CD14-positive monocyte (primary cell): ENCODE measurements at regions not wholly inside any gene's neighbourhood (a gene's known extent, or its start where the extent isn't known, plus 50 kb on each side); places are given as distances from the start of the nearest gene placed in this dataset.
"Not testable (repeated sequence)": the region's sequence is repeated elsewhere in the genome, so short reads cannot be mapped to it uniquely, and the experiment has no call there.

ENCODE experiments used
- DNase-seq, 3 donors: peaks; one replicate each; pipeline ENCODE4 v3.0.0-alpha.2; 2011 to 2022
- H2AFZ ChIP-seq: 2 replicates; pipeline ENCODE4 v1.6.0; 2012; ENCODE audit warnings: mild to moderate bottlenecking, low read depth, low read length, inconsistent platforms; ENCODE audit not compliant: insufficient read depth, poor library complexity, severe bottlenecking
- H3K27ac ChIP-seq, 2 donors: 1 replicate in 1 of 2; 2 replicates in 1 of 2; pipeline ENCODE4 v1.5.1; 2012 to 2013; ENCODE audit warnings: low read length in 2 of 2, control low read depth in 1 of 2, inconsistent platforms in 1 of 2, low read depth in 1 of 2, mild to moderate bottlenecking in 1 of 2
- H3K27me3 ChIP-seq, 2 donors: one replicate each; pipeline versions ENCODE4 v1.6.0 to v1.6.1; 2011 to 2013; ENCODE audit warnings: low read length in 2 of 2; ENCODE audit not compliant: control insufficient read depth in 2 of 2, insufficient read depth in 2 of 2
- H3K36me3 ChIP-seq, 2 donors: replicated peaks in 1 of 2; 1 replicate in 1 of 2; 2 replicates in 1 of 2; pipeline versions ENCODE4 v1.5.1 to v1.6.1; 2012 to 2013; ENCODE audit warnings: low read length in 2 of 2, control low read depth in 1 of 2, inconsistent platforms in 1 of 2, mild to moderate bottlenecking in 1 of 2; ENCODE audit not compliant: insufficient read depth in 2 of 2, control insufficient read depth in 1 of 2
- H3K4me1 ChIP-seq, 2 donors: 1 replicate in 1 of 2; 2 replicates in 1 of 2; pipeline versions ENCODE4 v1.5.1 to v1.6.1; 2012 to 2013; ENCODE audit warnings: low read length in 2 of 2, control low read depth in 1 of 2, inconsistent platforms in 1 of 2, mild to moderate bottlenecking in 1 of 2, moderate library complexity in 1 of 2; ENCODE audit not compliant: insufficient read depth in 2 of 2, control insufficient read depth in 1 of 2
- H3K4me2 ChIP-seq: replicated peaks from 2 replicates; pipeline ENCODE3; 2012; ENCODE audit warnings: low read length, moderate library complexity, mild to moderate bottlenecking; ENCODE audit not compliant: poor library complexity, severe bottlenecking; ENCODE audit errors: extremely low read depth
- H3K4me3 ChIP-seq, 3 experiments: fragments of 200-600 bp in 1 of 3; sonication (generic) in 1 of 3; replicated peaks in 1 of 3; 1 replicate in 2 of 3; 2 replicates in 1 of 3; pipeline ENCODE4 v1.5.1; 2011 to 2013; ENCODE audit warnings: low read length in 3 of 3, mild to moderate bottlenecking in 3 of 3, control low read depth in 2 of 3, low read depth in 2 of 3, inconsistent platforms in 1 of 3, moderate library complexity in 1 of 3
- H3K79me2 ChIP-seq: 2 replicates; pipeline ENCODE4 v1.6.0; 2012; ENCODE audit warnings: mild to moderate bottlenecking, control low read depth, inconsistent platforms, low read length, moderate library complexity; ENCODE audit not compliant: insufficient read depth
- H3K9ac ChIP-seq: 2 replicates; pipeline ENCODE4 v1.6.0; 2017; ENCODE audit warnings: low read length, mild to moderate bottlenecking; ENCODE audit not compliant: insufficient read depth, poor library complexity, severe bottlenecking
- H3K9me3 ChIP-seq, 2 donors: replicated peaks in 1 of 2; 1 replicate in 1 of 2; 2 replicates in 1 of 2; pipeline versions ENCODE4 v1.5.1 to v1.6.1; 2012 to 2013; ENCODE audit warnings: low read length in 2 of 2, control low read depth in 1 of 2; ENCODE audit not compliant: control insufficient read depth in 1 of 2, insufficient read depth in 1 of 2
- H4K20me1 ChIP-seq: 2 replicates; pipeline ENCODE4 v1.6.0; 2012; ENCODE audit warnings: mild to moderate bottlenecking, low read length, control low read depth, moderate library complexity; ENCODE audit not compliant: insufficient read depth
- H3K27ac Mint-ChIP-seq, 7 donors: one replicate each; pipeline ENCODE4 v1.8.0; 2020; ENCODE audit warnings: mild to moderate bottlenecking in 7 of 7, mixed read lengths in 7 of 7, moderate library complexity in 6 of 7, inconsistent platforms in 2 of 7
- H3K27me3 Mint-ChIP-seq, 3 donors: one replicate each; pipeline ENCODE4 v1.8.0; 2021 to 2022; ENCODE audit warnings: low read depth in 3 of 3, mild to moderate bottlenecking in 3 of 3, mixed read lengths in 3 of 3, moderate library complexity in 3 of 3, inconsistent platforms in 1 of 3
- H3K36me3 Mint-ChIP-seq, 2 donors: one replicate each; pipeline ENCODE4 v1.8.0; 2020; ENCODE audit warnings: mixed read lengths in 2 of 2, inconsistent platforms in 1 of 2, mild to moderate bottlenecking in 1 of 2
- H3K4me1 Mint-ChIP-seq: one replicate; pipeline ENCODE4 v1.8.0; 2020; ENCODE audit warnings: mild to moderate bottlenecking, mixed read lengths
- H3K4me3 Mint-ChIP-seq, 2 donors: one replicate each; pipeline ENCODE4 v1.8.0; 2020; ENCODE audit warnings: mild to moderate bottlenecking in 2 of 2, mixed read lengths in 2 of 2, moderate library complexity in 1 of 2
- H3K9me3 Mint-ChIP-seq, 7 donors: one replicate each; pipeline ENCODE4 v1.8.0; 2020 to 2022; ENCODE audit warnings: mixed read lengths in 7 of 7, mild to moderate bottlenecking in 6 of 7, moderate library complexity in 6 of 7, inconsistent platforms in 2 of 7
- WGBS: methylation state at CpG from one replicate; pipeline ENCODE4 v1.1.5; 2013; ENCODE audit warnings: missing lambda C conversion rate; ENCODE audit not compliant: insufficient coverage; 5-methylcytosine and 5-hydroxymethylcytosine counted together
- intact Hi-C, 2 donors: fragments of 100-400 bp; cut with micrococcal nuclease; formaldehyde crosslinking; loops; one replicate each; pipeline versions ENCODE4 v1.15.0 to v1.15.1; 2023
- TF ChIP-seq, protein P1 (sequence below): fragments of 200-600 bp; IDR thresholded peaks from one replicate; pipeline ENCODE4 v1.8.0; 2022; ENCODE audit warnings: antibody characterized with exemption, mild to moderate bottlenecking

DNA sequence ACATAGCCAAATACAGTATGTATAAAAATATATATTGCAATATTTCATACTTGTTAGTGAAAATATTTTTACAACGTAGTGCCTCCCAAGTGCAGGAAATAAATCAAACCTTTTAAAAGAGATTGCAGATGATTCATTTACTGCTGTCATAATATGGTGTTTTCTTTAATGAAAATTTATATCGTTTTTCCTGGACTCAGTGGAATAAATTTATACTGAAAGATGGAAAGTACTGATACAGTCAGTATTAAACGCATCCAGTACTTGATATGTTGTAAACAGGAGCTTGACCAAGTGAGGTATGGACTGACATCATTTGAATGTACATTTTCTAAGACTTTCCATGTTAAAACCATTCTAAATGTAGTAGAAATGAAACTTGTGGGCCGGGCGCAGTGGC is 143.4 kb upstream of the ZNF608 start:
- Histone ChIP-seq H3K27ac (no peak overlapping the region), H3K79me2 (no peaks in the 10 kb centered on the region), H2AFZ (no peak overlapping the region), H3K9me3 (peaks cover 0 to 2% of the 10 kb centered on the region in 2 donors), H3K36me3 (no peaks in the 10 kb centered on the region), H3K9ac (no peak overlapping the region), H3K4me2 (no peak overlapping the region), H3K4me3 (no peak overlapping the region), H4K20me1 (no peaks in the 10 kb centered on the region), H3K27me3 (no peaks in the 10 kb centered on the region), H3K4me1 (peaks cover 0 to 5% of the 10 kb centered on the region in 2 donors)
- H3K4me3 Mint-ChIP-seq = no peak overlapping the region
- peaks cover 8% of the 10 kb centered on the region for H3K4me1 Mint-ChIP-seq
- WGBS = 90% methylated on average over 2 of the region's 5 CpGs
- H3K27ac Mint-ChIP-seq = no peak overlapping the region
- DNase-seq = no peak
- TF ChIP-seq, protein P1, sequence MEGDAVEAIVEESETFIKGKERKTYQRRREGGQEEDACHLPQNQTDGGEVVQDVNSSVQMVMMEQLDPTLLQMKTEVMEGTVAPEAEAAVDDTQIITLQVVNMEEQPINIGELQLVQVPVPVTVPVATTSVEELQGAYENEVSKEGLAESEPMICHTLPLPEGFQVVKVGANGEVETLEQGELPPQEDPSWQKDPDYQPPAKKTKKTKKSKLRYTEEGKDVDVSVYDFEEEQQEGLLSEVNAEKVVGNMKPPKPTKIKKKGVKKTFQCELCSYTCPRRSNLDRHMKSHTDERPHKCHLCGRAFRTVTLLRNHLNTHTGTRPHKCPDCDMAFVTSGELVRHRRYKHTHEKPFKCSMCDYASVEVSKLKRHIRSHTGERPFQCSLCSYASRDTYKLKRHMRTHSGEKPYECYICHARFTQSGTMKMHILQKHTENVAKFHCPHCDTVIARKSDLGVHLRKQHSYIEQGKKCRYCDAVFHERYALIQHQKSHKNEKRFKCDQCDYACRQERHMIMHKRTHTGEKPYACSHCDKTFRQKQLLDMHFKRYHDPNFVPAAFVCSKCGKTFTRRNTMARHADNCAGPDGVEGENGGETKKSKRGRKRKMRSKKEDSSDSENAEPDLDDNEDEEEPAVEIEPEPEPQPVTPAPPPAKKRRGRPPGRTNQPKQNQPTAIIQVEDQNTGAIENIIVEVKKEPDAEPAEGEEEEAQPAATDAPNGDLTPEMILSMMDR = no peak
- peaks cover 0 to 5% (median 4%) of the 10 kb centered on the region in 7 donors for H3K9me3 Mint-ChIP-seq
- intact Hi-C loops = no loop called here
- peaks cover 0 to 3% (median 0%) of the 10 kb centered on the region in 3 donors for H3K27me3 Mint-ChIP-seq
- H3K36me3 Mint-ChIP-seq = no peaks in the 10 kb centered on the region

DNA sequence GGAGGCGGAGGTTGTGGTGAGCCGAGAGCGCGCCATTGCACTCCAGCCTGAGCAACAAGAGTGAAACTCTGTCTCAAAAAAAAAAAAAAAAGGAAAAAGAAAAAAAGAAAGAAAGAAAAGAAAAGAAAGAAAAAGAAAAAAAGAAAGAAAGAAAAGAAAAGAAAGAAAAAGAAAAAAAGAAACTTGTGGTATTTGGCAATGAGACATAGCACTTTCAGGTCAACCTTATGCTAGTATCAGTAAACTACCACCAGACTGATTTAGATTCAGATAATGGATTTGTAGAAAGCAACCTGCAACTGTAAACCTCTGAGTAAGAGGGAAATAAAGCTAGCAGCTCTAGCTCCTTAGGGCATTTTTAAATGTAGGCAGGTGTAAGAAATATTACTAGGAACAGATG is 144.0 kb upstream of the ZNF608 start:
- H3K4me3 ChIP-seq, H3K36me3 Mint-ChIP-seq, H3K4me1 Mint-ChIP-seq, intact Hi-C loops, H3K36me3 ChIP-seq, H4K20me1 ChIP-seq, H3K27ac ChIP-seq, H3K4me2 ChIP-seq, H3K79me2 ChIP-seq, H3K9me3 ChIP-seq, H3K9ac ChIP-seq, H3K9me3 Mint-ChIP-seq, H3K27ac Mint-ChIP-seq, DNase-seq, H2AFZ ChIP-seq, H3K4me1 ChIP-seq, H3K27me3 ChIP-seq, H3K4me3 Mint-ChIP-seq, H3K27me3 Mint-ChIP-seq: not testable (repeated sequence)
- no CpG with 5 or more reads among the region's 4 CpGs for WGBS
